Coronary artery (tissue), 2 donors: ENCODE measurements at regions not wholly inside any gene's neighbourhood (a gene's known extent, or its start where the extent isn't known, plus 50 kb on each side); places are given as distances from the start of the nearest gene placed in this dataset.

ENCODE experiments used
- DNase-seq: peaks from one replicate; pipeline ENCODE4 v3.0.0-alpha.2; 2017; ENCODE audit warnings: low spot score
- H3K27ac ChIP-seq, 2 donors: fragments of 200-600 bp; sonication (generic); one replicate each; pipeline ENCODE4 v1.5.1; 2016 to 2019
- H3K4me3 ChIP-seq: fragments of 200-600 bp; sonication (generic); 2 replicates; pipeline ENCODE4 v1.5.1; 2016; ENCODE audit warnings: mild to moderate bottlenecking, moderate library complexity
- CTCF ChIP-seq: fragments of 200-600 bp; sonication (generic); IDR thresholded peaks from one replicate; pipeline ENCODE4 v1.5.1; 2019; ENCODE audit warnings: antibody characterized with exemption

- H3K27ac ChIP-seq: no peak overlapping the region
- H3K4me3 ChIP-seq: no peak overlapping the region
- DNase-seq: peak; percentile 56
- TF ChIP-seq CTCF: no peak
Measured at GRCh38 chr15:62953021-62953420, 89.5 kb upstream of the TPM1 start.

- DNase-seq: peak; percentile 47
- Histone ChIP-seq H3K27ac (no peak overlapping the region), H3K4me3 (no peak overlapping the region)
- TF ChIP-seq CTCF: no peak
Measured at GRCh38 chr15:62953496-62954045, 89.0 kb upstream of the TPM1 start.

- TF ChIP-seq CTCF: no peak
- H3K27ac ChIP-seq: no peak overlapping the region
- no peak for DNase-seq
- no peak overlapping the region for H3K4me3 ChIP-seq
Measured at GRCh38 chr15:62957130-62957529, 85.4 kb upstream of the TPM1 start.

GRCh38 chr15:62958528-62959363, 83.8 kb upstream of the TPM1 start:
- Histone ChIP-seq H3K4me3 (no peak overlapping the region), H3K27ac (no peak overlapping the region)
- DNase-seq: no peak
- TF ChIP-seq CTCF: no peak

GRCh38 chr15:62961134-62961533, 81.4 kb upstream of the TPM1 start:
- no peak overlapping the region for H3K4me3 ChIP-seq
- TF ChIP-seq CTCF: no peak
- H3K27ac ChIP-seq: no peak overlapping the region
- no peak for DNase-seq

GRCh38 chr15:62962101-62962995, 80.2 kb upstream of the TPM1 start:
- no peak for TF ChIP-seq CTCF
- no peak overlapping the region for H3K4me3 ChIP-seq
- no peak for DNase-seq
- H3K27ac ChIP-seq: no peak overlapping the region
